ENCODE measurements at regions not wholly inside any gene's neighbourhood (a gene's known extent, or its start where the extent isn't known, plus 50 kb on each side); places are given as distances from the start of the nearest gene placed in this dataset.
"Not testable (repeated sequence)": the region's sequence is repeated elsewhere in the genome, so short reads cannot be mapped to it uniquely, and the experiment has no call there.

DNA sequence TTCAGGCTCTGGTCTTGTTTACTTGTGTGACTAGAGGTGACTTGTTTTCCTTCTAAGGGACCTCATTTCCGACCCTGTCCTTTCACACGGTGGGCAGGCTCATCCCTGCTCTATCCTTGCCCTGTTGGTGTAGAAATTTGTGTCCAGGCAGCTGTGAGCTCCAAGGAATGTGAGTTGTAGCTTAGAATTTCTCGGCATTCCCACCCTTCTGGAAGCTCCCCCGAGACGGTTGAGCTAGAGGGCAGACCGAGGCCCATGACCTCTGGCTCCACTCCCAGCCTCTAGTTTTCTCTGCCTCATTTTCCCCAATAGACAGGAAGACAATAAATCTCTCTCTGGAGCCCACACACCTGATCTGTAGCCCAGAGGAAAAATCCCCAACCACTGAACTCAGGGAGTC is 100.9 kb downstream of the NAV1 start:
- no peak for DNase-seq

DNA sequence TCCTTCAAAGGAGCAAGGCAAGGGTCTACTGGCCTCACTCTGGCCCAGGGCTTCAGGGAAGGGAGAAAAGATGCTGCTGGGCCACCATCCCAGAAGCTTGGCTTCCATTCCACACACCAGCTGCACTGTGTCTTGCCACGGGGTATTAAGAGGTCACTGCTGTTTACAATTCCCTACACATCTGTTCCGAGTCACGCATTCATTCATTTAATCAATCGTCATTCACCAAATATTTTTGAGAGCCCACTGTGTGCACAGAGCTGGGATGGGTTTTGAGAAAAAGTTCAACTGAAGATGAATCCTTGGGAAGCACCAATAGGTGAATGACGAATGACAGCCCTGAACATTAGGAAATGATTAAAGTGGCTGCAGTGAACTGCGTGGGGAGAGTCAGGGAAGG is 101.7 kb downstream of the NAV1 start:
- no peak for DNase-seq

DNA sequence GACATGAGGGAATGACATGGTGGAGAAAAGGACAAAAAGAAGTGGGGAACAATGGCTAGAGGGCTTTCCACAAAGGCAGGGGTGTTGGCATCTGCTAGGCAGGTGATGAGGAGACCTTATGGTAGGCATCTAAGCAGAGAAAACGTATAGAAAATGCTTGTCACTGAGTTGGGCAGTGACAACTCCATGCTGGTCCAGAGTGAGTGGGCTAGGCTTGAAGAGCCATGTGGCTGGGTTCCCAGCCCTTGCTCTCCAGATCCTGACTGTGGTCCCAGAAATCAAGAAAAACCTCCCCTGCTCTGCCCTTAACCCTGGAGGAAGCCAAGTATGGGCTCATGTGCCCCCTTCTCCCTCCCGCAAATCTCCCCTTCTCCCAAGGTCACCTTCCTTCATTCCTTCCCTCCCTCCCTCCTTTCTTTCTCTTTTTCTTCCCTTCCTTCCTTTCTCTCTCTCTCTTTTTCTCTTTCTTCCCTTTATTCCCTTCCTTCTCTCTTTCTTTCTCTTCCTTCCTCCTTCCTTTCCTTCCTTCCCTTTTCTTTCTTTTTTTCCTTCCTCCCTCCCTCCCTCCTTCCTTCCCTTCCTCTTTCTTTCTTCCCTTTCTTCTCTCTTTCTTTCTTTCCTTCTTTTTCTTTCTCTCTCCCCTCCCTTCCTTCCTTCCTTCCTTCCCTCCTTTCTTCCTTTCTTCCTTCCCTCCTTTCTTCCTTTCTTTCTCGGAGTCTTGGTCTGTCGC is 102.8 kb downstream of the NAV1 start:
- no peak for DNase-seq

DNA sequence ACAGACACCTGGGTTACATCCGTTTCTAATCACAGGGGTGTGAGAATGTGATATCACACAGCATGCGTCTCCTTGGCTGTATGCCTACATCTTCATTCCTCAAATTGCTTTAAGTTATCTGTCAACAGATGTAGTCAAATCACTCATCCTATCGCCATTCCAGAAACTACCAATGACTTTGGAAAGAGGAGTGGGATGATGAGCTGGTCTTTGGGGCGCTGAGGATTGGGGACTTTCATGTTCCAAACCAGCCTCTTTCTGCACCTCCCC is 104.8 kb downstream of the NAV1 start:
- DNase-seq, result no peak

DNA sequence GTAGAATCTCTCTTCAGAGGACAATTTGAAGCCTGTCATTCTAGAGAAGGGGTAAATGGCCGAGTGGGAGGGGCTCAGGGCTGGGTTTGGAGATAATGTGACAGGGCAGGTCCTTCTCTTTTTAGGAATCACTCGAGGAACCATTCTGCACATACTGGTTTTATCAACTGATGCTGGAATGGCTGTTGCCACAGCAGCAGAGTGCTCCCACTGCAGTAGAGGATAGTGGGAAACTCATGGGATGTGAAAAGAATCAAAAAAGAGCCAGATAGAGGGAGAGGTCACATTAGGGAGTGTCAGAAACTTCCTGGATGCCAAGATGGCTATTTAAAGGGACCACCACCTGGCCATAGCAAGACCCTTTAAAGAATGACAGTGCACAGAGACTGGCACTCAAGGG is 105.3 kb downstream of the NAV1 start:
- no peak for DNase-seq

DNA sequence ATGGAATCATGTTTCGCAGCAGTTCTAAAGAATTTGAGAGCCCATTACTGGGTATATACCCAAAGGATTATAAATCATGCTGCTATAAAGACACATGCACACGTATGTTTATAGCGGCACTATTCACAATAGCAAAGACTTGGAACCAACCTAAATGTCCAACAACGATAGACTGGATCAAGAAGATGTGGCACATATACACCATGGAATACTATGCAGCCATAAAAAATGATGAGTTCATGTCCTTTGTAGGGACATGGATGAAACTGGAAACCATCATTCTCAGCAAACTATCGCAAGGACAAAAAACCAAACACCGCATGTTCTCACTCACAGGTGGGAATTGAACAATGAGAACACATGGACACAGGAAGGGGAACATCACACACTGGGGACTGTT is 106.1 kb downstream of the NAV1 start:
- not testable (repeated sequence) for DNase-seq

DNA sequence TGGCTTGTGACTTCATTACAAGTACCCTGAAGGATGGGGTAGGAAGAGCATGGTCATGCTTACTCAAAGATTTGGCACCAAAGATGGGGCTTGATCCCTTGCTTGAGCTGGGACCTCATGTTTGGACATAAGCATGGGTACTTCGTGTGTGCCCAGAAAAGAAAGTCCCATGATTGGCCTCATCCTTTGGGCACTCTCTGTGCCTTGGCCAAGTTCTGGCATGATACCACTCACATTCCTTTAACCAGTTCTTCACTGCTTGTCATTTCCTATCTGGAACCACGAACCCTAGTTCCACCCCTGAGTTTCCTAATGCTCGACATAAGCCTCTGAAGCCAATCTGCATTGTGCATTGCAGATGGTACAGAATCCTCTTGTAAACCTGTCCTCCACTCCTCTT is 107.0 kb downstream of the NAV1 start:
- no peak for DNase-seq

DNA sequence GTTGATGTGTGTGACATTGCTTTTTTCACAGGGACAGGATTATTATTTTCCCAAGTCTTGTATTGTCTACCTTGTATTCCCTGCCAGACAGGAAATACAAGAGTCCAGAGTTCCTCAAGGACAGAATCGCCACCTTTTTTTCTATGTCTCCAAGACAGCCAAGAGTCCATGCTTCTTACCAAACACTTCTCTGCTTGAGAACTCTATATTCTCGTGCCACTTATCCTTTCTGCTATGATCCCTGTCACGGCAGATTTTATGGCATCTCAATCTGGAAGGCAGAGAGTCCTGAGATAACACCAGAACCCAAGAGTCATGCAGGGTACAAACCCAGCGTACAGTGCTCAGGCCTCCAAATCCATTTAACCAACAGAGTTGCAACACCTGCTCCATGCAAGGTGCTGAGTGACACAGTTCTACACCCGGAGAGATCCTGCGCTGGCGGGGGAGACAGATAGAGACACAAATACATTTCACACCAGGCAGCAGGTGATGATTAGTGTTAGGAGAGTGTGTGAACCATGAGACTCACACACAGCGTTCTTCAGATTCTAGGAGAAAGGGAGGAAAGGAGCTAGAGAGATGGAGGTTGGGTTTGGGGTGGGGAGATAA is 107.6 kb downstream of the NAV1 start:
- DNase-seq, result no peak

DNA sequence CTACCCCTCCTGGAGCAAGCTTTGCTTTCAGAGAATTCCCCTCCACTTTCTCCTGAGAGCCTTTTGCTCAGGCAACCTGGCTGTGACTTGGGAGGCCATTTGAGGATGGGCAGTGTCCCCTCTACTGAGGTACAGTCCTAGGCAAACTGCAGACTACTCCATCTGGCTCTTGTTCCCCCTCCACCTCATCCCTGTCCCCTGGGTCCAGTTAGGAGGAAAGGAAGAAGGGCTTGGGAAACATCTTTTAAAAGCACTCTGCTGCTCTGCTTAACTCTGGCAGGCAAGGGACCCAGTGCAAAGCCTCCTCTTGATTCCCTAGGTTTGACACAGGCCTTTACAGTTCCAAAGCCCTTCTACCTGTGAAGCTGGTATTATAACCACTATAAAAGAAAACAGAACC is 108.2 kb downstream of the NAV1 start:
- no peak for DNase-seq

DNA sequence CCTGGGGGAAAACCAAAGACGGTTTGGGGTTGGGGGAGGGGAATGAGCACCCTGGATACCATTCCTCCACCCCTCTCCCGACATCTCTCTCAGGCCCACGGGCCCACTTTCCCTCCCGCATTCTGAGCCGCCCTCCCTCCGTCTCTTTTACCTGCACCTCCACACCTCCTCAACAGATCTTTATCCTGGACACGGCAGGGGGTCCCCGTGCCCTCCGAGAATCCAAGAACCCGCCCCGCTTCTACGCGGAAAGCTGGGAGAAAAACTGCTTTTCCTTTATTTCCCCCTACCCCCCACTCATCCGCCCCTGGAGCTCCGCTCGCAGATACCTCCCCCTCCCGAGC is 108.8 kb downstream of the NAV1 start:
- DNase-seq, result no peak

DNA sequence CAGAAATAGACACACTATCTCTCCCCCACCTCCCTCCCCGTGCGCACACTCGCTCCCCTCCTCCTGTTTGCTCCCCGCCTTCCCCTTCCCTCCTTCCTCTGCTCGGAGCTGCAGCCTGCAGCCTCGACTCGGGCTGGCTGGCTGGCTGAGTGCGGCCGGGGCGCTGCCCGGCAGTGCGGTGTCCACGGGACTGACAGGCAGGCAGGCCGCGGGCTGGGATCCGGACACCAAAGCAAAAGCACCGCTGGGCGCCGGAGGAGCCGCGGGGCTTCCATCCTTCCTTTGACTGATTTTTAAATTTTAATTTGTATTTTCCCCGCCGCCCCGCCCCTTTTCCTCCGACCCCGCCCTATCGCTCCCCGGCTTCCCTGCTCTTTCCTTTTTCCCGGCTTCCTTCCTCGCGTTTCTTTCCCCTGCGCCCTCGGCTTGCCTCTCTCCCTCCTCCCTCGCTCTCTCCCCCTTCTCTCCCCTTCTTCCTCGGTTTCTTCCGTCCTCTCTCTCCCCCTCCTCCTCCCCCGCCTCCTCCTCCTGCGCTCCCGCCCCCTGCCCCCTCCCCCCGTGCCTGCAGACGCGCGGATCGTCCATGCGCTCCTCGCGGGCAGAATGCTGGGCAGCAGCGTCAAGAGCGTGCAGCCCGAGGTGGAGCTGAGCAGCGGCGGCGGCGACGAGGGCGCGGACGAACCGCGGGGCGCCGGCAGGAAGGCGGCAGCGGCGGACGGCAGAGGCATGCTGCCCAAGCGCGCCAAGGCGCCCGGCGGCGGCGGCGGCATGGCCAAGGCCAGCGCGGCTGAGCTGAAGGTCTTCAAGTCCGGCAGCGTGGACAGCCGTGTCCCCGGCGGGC is 109.4 kb downstream of the NAV1 start:
- DNase-seq, result peak; percentile 26

DNA sequence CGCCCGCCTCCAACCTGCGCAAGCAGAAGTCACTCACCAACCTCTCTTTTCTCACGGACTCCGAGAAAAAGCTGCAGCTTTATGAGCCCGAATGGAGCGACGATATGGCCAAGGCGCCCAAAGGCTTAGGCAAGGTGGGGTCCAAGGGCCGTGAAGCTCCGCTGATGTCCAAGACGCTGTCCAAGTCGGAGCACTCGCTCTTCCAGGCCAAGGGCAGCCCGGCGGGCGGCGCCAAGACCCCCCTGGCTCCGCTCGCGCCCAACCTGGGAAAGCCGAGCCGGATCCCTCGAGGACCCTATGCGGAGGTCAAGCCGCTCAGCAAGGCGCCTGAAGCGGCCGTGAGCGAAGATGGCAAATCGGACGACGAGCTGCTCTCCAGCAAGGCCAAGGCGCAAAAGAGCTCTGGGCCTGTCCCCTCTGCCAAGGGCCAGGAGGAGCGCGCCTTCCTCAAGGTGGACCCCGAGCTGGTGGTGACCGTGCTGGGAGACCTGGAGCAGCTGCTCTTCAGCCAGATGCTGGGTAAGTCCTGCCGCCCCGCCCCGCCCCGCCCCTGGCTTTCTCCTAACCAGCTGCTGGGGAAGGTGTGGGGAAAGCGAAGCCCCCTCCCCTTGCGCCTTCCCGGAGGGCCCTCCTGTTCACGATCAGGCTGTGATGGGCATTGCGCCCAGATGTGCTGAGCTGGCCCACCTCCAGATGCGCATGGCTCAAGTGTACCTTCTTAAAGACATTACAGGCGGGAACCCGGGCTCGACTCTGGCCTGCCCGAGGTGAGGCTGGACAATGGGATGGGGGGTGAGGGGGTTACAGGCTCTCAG is 110.2 kb downstream of the NAV1 start:
- peak; percentile 34 for DNase-seq

DNA sequence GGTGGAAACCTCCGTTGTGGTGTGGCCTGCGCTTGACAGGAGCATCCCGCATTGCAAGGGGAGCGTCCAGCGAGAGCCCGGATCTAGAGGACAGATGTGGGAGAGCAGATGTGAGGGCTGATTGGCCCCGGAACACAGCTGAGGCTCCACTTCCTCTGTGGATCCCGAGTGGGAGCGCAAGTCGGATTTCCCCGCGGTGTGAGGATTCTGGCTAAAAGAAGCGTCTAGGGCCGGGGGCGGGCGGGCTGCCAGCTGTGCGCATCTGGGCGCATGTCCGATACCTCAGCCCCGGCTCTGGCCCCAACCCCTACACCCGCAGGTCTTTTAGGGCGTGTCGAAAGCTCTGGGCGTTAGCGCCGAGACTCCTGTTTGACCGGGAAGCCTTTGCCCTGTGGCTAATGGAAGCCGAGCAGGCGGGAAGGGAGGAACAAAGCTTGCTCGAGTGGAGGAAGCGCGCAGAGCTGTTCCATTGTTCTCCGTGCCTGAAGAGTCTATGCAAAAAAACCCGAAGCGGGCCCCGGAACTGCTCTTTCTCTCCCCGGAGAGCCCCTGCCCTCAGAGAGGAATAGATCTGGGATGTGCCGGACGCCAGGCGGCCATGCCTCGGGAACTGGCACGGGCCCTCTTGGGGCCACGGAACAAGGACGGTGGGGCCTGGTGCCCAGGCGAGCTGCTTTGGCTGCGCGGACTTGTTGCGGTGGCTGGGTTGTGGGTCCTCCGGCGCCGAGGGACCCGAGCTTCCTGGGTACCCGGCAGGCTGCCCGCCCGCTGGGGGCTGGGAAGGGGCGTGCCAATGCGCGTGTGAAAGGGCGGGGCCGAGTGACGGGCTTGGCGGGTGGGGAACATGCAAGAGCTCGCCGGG is 111.1 kb downstream of the NAV1 start:
- DNase-seq, result peak; percentile 56

DNA sequence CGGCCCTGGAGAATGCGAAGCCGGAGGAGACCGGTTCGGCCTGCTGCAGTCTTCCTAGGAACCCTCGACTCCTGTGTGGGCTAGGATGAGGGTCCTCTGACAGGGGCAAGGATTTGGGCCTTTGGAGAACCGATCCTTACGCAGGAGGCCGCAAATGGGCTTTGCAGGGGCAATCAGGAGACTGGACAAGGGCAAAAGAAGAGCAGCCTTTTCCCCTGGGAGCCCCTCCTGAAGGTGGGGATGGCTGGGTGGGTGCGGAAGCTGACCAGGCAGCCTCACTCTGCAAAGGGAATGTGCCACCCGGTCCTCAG is 111.7 kb downstream of the NAV1 start:
- DNase-seq, result no peak

DNA sequence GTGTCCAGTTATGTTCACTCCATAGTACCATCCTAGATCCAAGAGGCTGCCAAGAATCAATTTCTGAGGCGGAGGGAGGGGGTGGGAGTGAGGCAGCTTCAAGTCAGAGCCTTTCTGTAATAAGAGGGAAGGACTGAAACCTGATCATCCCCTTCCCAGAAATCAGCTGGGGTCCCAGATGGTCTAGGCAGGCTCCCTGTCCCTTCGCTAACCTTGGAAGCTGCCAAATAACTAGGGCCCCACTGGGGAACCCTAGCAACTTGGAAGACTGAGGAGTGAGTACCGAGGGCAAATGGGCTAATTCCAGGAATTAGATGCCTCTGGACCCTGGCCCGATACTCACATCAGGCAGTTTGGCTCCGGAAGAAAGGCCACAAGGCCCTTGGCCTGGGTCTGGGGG is 113.3 kb downstream of the NAV1 start:
- DNase-seq, result no peak

DNA sequence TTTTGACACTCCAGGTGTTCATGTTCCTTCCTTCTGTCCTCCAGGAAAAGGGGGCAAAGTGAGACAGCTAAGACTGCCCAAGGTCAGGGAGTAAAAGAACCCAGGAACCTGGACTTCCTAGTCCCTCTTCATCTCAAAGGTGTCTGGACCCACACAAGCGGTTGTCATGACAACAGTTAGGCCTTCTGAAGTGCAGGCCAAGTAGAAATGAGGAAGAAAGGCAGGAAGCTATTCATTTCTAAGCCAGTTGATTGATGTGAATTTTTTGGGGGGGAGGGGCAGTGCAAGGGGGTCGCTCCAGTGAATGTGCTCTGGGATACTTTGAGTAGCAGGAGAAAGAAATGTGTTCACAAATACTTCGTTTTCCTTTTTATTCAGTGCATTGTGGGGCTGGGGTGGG is 114.3 kb downstream of the NAV1 start:
- no peak for DNase-seq

DNA sequence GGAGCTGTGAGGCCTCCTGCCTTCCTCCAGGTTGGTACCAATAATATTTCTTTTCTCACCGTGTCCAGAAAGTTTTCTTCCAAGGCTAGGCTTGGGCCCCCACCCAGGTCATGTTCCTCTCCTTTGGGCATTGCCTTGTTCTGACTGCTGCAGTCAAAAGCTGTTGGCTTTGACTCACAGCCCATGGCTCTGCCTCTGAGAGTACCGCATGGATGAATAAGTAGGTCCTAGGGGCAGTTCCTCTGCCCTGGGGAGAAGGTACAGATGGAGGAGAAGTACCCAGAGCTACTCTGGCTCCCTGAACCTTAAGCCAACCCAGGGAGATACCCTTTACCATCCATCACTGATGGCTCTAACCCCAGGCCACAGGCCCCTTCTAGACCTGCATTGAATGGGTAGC is 115.0 kb downstream of the NAV1 start:
- no peak for DNase-seq

DNA sequence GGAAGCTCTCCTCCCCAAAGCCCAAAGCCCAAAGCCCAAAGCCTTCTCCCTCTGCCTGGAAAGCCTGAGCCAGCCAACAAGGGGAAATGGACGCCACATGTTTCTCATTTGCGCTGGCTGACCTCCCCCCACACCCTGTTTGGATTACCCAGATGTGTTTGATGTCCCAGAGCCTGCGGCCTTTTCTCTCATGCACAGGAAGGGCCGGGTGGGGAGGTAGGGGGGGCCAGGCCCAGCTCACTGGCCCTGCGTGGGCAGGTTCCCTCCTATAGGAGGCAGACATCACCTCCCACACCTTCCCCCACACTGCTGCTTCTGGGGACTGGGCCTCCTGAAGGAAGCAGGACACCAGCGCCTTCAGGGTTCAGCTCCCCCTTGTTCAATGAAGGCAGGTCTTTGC is 116.3 kb downstream of the NAV1 start:
- DNase-seq, result no peak

DNA sequence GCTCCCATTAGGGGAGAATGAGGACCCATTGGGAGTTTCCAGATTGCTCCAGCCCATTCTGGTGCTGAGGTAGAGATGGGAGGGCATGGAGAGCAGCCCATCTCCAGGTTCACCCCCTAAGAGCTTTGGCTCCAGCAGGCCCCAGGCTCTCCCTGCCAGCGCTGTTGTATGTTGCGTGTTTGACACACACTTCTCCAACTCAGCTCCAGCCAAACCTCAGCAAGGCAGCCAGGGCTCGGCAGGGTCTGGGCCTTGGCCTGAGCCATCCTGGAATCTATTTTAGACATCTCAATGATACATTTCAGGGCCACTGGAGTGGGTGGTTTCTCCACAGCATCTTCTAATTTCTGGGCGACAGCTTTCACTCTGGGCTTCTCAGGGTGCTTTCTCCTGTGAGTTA is 117.0 kb downstream of the NAV1 start:
- no peak for DNase-seq

DNA sequence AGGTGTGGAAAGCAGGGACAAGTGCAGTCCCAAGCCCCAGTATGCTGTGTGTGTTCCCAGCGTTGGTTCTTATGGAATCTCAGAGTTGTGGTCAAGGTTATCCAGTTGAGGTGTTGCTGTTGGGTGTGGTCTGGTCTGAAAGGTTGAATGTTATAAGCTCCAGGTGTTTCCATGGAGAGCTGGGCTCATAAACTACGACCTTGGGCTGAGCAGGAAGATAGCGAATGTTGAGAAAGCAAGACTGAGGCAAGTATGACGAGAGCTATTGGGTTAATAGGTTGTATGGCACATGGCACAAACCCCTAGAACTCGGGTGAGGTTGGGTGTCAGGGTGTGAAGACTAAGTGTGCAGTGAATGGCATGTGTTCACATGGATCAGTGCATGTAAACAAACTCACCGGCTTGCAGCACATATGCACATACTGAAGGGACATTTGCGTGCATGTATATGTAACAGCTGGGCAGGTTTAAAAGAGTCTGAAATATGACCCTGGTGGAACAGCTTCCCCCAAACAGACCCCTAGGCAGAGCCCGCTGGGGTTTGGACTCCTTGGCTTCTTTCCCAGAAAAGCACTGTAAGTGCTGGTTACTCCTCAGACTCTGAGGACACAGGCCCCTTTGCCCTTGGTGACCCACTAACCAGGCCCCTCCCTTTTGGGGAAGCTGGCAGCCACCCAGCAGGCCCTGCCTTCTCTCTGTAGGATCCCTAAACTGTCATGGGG is 117.5 kb downstream of the NAV1 start:
- DNase-seq, result peak; percentile 78

DNA sequence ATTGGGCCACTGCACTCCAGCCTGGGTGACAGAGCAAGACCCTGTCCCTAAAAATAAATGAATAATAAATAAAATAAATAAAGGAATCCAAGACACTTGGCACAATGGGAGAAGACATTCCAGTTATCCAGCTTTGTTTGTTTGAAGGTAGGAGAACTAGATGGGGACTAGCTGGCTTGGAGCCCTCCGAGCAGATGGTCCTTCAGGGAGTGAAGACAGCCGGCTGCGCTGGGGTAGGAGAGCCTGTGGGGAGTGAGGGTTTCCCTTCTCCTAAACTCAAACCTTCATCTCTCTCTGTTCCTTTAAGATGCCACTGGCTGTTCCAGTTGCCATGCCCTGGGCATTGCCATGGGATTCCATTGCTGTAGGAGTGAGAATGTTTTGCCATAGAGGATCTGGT is 120.6 kb downstream of the NAV1 start:
- DNase-seq, result peak; percentile 66
